BJ (cell line): ENCODE measurements at regions not wholly inside any gene's neighbourhood (a gene's known extent, or its start where the extent isn't known, plus 50 kb on each side); places are given as distances from the start of the nearest gene placed in this dataset.
"Not testable (repeated sequence)": the region's sequence is repeated elsewhere in the genome, so short reads cannot be mapped to it uniquely, and the experiment has no call there.

Experiments
- CTCF ChIA-PET: fragments of 350-600 bp; formaldehyde crosslinking; extraction: SDS; loops from one replicate; lab custom pipeline; 2021; ENCODE audit warnings: antibody characterized with exemption, inconsistent platforms; lab: Yijun Ruan, JAX
- POLR2A ChIA-PET: fragments of 300-600 bp; sonication (Branson Sonifier 250); formaldehyde crosslinking; extraction: SDS; loops from one replicate; lab custom pipeline; 2021; ENCODE audit warnings: antibody characterized with exemption; lab: Charles Lee
- DNase-seq: peaks from one replicate; pipeline ENCODE4 v3.0.0-alpha.2; 2011; ENCODE audit warnings: low read depth
- H3K27me3 ChIP-seq: 2 replicates; pipeline ENCODE4 v1.6.0; 2011; ENCODE audit warnings: low read length; ENCODE audit not compliant: control insufficient read depth, insufficient read depth
- H3K36me3 ChIP-seq: 2 replicates; pipeline ENCODE4 v1.5.1; 2011; ENCODE audit warnings: low read length; ENCODE audit not compliant: control insufficient read depth, insufficient read depth
- H3K4me3 ChIP-seq: 2 replicates; pipeline ENCODE4 v1.5.1; 2011; ENCODE audit warnings: low read depth, mild to moderate bottlenecking, control low read depth, low read length
- TF ChIP-seq, protein P1 (sequence below): IDR thresholded peaks from 2 replicates; pipeline ENCODE4 v1.5.1; 2011; ENCODE audit warnings: low read depth, mild to moderate bottlenecking, control low read depth, inconsistent platforms, low read length, moderate library complexity; ENCODE audit not compliant: insufficient read depth

DNA sequence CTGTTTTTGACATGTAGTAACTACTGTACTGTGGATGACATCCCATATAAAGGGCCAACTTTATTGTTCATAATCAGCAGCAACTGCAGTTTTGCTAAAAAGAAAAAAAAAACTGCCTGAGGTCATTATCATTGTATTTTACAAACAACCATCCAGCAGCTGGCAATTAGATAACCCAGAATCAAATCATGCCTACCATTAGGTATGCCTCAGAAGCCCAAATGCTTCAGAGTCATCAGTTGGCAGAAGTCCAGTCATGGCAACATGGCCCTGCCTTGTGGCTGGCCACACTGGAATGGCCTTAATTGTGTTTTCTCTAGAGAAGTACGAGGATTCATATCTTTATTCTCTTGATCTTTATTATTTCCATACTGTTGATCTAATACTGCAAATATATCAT is 462.4 kb upstream of the NRSN1 start:
- DNase-seq = no peak
- no peaks in the 10 kb centered on the region for H3K27me3 ChIP-seq
- H3K4me3 ChIP-seq = no peak overlapping the region
- H3K36me3 ChIP-seq = no peaks in the 10 kb centered on the region
- ChIA-PET POLR2A (no interaction called here), CTCF (no interaction called here)
- TF ChIP-seq, protein P1, sequence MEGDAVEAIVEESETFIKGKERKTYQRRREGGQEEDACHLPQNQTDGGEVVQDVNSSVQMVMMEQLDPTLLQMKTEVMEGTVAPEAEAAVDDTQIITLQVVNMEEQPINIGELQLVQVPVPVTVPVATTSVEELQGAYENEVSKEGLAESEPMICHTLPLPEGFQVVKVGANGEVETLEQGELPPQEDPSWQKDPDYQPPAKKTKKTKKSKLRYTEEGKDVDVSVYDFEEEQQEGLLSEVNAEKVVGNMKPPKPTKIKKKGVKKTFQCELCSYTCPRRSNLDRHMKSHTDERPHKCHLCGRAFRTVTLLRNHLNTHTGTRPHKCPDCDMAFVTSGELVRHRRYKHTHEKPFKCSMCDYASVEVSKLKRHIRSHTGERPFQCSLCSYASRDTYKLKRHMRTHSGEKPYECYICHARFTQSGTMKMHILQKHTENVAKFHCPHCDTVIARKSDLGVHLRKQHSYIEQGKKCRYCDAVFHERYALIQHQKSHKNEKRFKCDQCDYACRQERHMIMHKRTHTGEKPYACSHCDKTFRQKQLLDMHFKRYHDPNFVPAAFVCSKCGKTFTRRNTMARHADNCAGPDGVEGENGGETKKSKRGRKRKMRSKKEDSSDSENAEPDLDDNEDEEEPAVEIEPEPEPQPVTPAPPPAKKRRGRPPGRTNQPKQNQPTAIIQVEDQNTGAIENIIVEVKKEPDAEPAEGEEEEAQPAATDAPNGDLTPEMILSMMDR = no peak

DNA sequence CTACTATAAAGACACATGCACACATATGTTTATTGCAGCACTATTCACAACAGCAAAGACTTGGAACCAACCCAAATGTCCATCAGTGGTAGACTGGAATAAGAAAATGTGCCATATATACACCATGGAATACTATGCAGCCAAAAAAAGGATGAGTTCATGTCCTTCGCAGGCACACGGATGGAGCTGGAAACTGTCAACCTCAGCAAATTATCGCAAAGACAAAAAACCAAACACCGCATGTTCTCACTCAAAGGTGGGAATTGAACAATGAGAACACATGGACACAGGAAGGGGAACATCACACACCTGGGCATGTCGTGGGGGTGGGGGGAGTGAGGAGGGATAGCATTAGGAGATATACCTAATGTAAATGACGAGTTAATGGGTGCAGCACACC is 460.1 kb upstream of the NRSN1 start:
- H3K4me3 ChIP-seq, DNase-seq, H3K36me3 ChIP-seq, H3K27me3 ChIP-seq, POLR2A ChIA-PET, CTCF ChIA-PET: not testable (repeated sequence)

DNA sequence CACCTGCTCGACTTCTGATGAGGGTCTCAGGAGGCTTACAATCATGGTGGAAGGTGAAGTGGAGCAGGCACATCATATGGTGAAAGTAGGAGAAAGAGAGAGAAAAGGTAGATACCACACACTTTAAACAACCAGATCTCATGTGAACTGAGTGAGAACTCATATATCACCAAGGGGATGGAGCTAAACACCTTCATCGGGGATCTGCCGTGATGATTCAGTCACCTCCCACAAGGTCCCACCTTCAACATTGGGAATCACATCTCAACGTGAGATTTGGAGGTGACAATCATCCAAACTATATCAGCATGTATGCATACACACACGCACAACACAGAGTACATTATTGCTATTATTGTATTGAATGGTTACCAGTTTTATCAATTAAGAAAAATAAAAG is 453.3 kb upstream of the NRSN1 start:
- TF ChIP-seq, protein P1 = no peak
- ChIA-PET POLR2A (no interaction called here), CTCF (no interaction called here)
- H3K4me3 ChIP-seq = no peak overlapping the region
- no peaks in the 10 kb centered on the region for H3K27me3 ChIP-seq
- H3K36me3 ChIP-seq = no peaks in the 10 kb centered on the region
- no peak for DNase-seq

DNA sequence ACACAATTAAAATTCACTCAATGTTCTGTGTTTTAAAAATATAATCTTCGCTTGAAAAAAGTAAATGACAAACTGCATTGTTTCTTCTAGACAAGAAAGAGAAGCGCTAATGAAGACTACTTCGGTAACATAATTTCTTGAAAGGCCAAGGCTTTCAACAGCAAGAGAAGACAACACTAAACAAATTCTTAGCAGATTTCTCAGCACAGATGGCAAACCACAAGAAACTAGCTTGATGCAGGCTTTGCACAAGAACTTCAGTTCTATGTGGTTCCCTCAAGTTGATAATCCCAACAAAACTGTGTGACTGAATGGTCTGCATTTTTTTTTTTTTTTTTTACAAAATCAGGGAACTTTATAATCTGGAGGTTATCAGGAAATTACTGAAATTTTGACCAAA is 447.4 kb upstream of the NRSN1 start:
- H3K27me3 ChIP-seq = no peaks in the 10 kb centered on the region
- ChIA-PET CTCF (no interaction called here), POLR2A (no interaction called here)
- no peak for DNase-seq
- TF ChIP-seq, protein P1 = no peak
- H3K36me3 ChIP-seq = no peaks in the 10 kb centered on the region
- no peak overlapping the region for H3K4me3 ChIP-seq

DNA sequence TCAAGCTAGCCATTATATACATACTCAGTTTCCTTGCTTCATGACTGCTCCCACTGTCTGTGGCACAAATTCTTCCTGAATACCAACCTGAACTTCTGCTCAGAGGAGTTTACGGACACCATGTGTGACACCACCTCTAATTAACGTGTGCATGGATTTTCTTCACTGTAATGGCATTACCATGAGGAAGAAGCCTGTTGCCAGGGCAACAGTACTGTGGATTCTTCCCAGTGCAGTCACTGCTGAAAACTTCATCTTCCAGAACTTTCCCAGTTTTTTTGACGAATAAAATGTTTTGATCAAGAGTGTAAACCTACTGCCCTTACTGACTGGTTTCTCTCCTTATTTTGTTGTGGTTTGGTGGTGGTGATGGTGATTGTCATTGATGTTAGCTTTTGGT is 444.3 kb upstream of the NRSN1 start:
- no peak overlapping the region for H3K4me3 ChIP-seq
- TF ChIP-seq, protein P1 = no peak
- ChIA-PET POLR2A (no interaction called here), CTCF (interaction anchor here (0.7 kb wide), 1 partner anchor 23 kb away, joined by 3 read pairs; no protein-coding TSS in a partner anchor)
- no peaks in the 10 kb centered on the region for H3K27me3 ChIP-seq
- H3K36me3 ChIP-seq = no peaks in the 10 kb centered on the region
- DNase-seq = no peak

DNA sequence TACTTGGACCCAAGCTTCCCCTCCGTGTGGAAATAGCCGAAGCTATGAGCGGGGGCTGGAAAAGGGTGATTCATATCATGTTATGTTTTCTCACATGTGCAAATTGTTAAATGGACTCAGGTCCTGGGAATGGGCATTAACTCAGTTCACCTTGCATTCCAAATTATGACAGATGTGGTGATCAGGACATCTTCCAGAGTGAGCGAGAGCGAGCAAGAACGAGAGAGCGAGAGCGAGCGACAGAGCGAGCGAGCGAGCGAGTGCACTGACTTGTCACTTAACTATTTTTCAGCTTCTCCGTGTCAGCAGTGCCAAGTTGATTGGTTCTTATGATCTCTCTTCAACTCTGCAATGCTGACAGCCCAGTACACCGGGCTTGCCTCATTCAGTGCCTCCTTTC is 437.4 kb upstream of the NRSN1 start:
- Histone ChIP-seq H3K27me3 (no peaks in the 10 kb centered on the region), H3K36me3 (no peaks in the 10 kb centered on the region), H3K4me3 (no peak overlapping the region)
- TF ChIP-seq, protein P1 = no peak
- ChIA-PET CTCF (no interaction called here), POLR2A (no interaction called here)
- DNase-seq = no peak
